ENCODE measurements at regions not wholly inside any gene's neighbourhood (a gene's known extent, or its start where the extent isn't known, plus 50 kb on each side); places are given as distances from the start of the nearest gene placed in this dataset.

DNA sequence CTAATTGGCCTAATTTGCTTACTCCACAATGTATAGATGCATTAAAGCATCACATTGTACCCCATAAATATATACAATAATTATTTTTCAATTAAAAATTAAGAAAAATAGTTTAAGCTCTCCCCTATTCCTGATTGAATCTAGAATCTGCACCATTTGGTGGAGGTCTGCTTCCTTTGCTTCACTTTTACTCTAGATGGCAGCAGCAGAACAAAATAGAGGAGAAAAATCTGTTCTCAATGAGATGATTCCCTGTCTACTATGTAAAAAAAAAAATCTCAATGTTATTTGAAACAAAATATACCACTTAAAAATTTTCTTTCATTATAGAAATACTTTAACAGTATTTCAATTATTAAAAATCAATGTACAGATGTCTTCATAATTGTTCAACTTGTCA is 109.6 kb upstream of the FXR1 start:
- H3K27ac ChIP-seq: no peak overlapping the region
- TF ChIP-seq CTCF (IDR thresholded peaks at IDR 0.05): peak; percentile 27 to 66 (median 50)
- TF ChIP-seq POLR2A (IDR thresholded peaks at IDR 0.05): no peak
- H3K4me1 ChIP-seq: peaks cover 0 to 10% (median 0%) of the 10 kb centered on the region in 12 donors
- H3K27me3 ChIP-seq: no peaks in the 10 kb centered on the region
- no peaks in the 10 kb centered on the region for H3K9me3 ChIP-seq
- no peak for ATAC-seq
- H3K36me3 ChIP-seq: no peaks in the 10 kb centered on the region
- H3K4me3 ChIP-seq: no peak overlapping the region
- intact Hi-C loops (cut with DNase I): loop anchor here in 6 of 10 donors (2.0 to 10.0 kb wide), 6 partner anchors 272 to 474 kb away; no protein-coding TSS in a partner anchor
- DNase-seq: no peak

GRCh38 chr3:180804916-180805315 is 107.6 kb upstream of the FXR1 start:
- intact Hi-C loops (cut with DNase I): loop anchor here in 9 of 10 donors (2.0 to 10.0 kb wide), 8 partner anchors 107 to 472 kb away; partner anchors contain the start of gene FXR1 (in 1 of the 9)
- Histone ChIP-seq H3K4me1 (peaks cover 0 to 16% (median 0%) of the 10 kb centered on the region in 12 donors), H3K36me3 (no peaks in the 10 kb centered on the region), H3K4me3 (peak overlapping the region in 1 of 12 donors; percentile 11), H3K27me3 (no peaks in the 10 kb centered on the region), H3K9me3 (no peaks in the 10 kb centered on the region), H3K27ac (peak overlapping the region in 1 of 12 donors; percentile 8)
- TF ChIP-seq POLR2A (IDR thresholded peaks at IDR 0.05) (no peak), CTCF (IDR thresholded peaks at IDR 0.05) (peak; percentile 23 to 63 (median 41))
- WGBS, 4 donors: 10 to 18% (median 17%) methylated on average over 6 of the region's 6 CpGs
- peak in 2 of 5 donors; percentile 35 to 47 for DNase-seq
- ATAC-seq: peak in 3 of 4 donors; percentile 82 to 88 (median 87)

DNA sequence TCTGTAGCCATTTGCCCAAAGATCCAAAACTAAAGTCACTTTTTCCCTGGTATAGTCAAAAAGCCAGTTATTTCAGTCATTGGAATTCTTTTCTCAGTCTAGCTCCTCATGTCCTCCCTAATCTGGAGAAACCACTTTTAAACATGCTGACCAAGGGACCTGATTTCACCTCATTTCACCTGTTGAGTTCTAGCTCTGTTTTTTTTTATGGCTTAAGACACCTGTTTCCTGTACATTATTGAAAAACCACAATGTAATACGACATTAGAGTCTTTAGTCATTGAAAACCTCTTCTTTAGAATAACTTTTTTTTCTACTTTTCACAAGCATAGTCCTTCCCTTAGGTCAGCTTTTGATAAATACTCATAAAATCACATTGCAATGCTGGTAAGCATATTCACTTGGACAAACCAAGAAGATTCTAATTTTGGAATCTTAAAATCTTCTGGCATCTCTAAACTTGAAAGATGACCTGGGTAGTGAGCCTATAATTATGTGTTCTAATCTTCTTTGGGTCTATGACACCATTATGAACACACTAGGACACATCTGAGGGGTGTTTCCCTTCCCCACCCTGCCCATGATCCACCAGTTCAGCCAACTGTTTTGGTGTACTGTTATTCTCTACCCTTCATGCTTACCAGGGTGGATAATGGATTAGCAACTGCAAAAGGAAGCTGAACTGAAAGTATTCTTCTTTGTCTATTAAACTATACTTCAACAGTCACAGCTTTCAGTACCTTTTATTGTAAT is 103.5 kb upstream of the FXR1 start:
- 50 to 63% (median 56%) methylated on average over 1 of the region's 1 CpG for WGBS, 4 donors
- TF ChIP-seq POLR2A (IDR thresholded peaks at IDR 0.05): no peak
- TF ChIP-seq CTCF (IDR thresholded peaks at IDR 0.05): no peak
- Histone ChIP-seq H3K27ac (no peak overlapping the region), H3K36me3 (no peaks in the 10 kb centered on the region), H3K4me3 (no peak overlapping the region), H3K27me3 (no peaks in the 10 kb centered on the region), H3K9me3 (no peaks in the 10 kb centered on the region), H3K4me1 (peaks cover 0 to 16% (median 0%) of the 10 kb centered on the region in 12 donors)
- no peak for ATAC-seq
- no peak for DNase-seq
- intact Hi-C loops (cut with DNase I): loop anchor here in 7 of 10 donors (5.0 to 10.0 kb wide), 6 partner anchors 103 to 466 kb away; partner anchors contain the start of gene FXR1 (in 1 of the 7)

GRCh38 chr3:180820400-180820799 is 92.1 kb upstream of the FXR1 start:
- Histone ChIP-seq H3K27me3 (no peaks in the 10 kb centered on the region), H3K4me3 (no peak overlapping the region), H3K9me3 (no peaks in the 10 kb centered on the region), H3K27ac (no peak overlapping the region), H3K4me1 (no peaks in the 10 kb centered on the region), H3K36me3 (no peaks in the 10 kb centered on the region)
- DNase-seq: no peak
- TF ChIP-seq POLR2A (IDR thresholded peaks at IDR 0.05): no peak
- no peak for TF ChIP-seq CTCF (IDR thresholded peaks at IDR 0.05)
- ATAC-seq: no peak
- intact Hi-C loops (cut with DNase I): no loop called here
- 91 to 96% (median 92%) methylated on average over 12 to 15 of the region's 15 CpGs for WGBS, 4 donors
